GM12878 (cell line): ENCODE measurements at regions not wholly inside any gene's neighbourhood (a gene's known extent, or its start where the extent isn't known, plus 50 kb on each side); places are given as distances from the start of the nearest gene placed in this dataset.

Source experiments
- ATAC-seq: fragments of 200-7000 bp; cut with Tn5 transposase; 3 replicates; pipeline ENCODE4 v1.9.1; 2020; ENCODE audit warnings: mild to moderate bottlenecking, moderate library complexity
- BruUV-seq: library from RNA; stranded (reverse); fragments of 400-500 nt; replicated peaks from 2 replicates; lab custom pipeline; 2021; lab: Mats Ljungman, UMichigan
- CTCF ChIA-PET: fragments of 300-600 bp; sonication (Branson Sonifier 250); formaldehyde crosslinking; extraction: SDS; loops from one replicate; lab custom pipeline; 2021; ENCODE audit warnings: inconsistent platforms; lab: Yijun Ruan, JAX
- POLR2A ChIA-PET: fragments of 350-600 bp; formaldehyde crosslinking; extraction: SDS; loops from one replicate; lab custom pipeline; 2021; ENCODE audit warnings: inconsistent platforms; lab: Charles Lee
- RAD21 ChIA-PET: fragments of 300-600 bp; sonication (Branson Sonifier 250); formaldehyde crosslinking; loops from one replicate; lab custom pipeline; 2023; ENCODE audit warnings: antibody characterized with exemption; ENCODE audit not compliant: unreplicated experiment; lab: Charles Lee
- SMC1A ChIA-PET: fragments of 300-600 bp; sonication (Branson Sonifier 250); formaldehyde crosslinking; loops from one replicate; lab custom pipeline; 2023; ENCODE audit not compliant: unreplicated experiment, uncharacterized antibody; lab: Charles Lee
- DNase-seq: peaks from one replicate; pipeline ENCODE4 v3.0.0-alpha.2; 2011; ENCODE audit warnings: low read depth, low spot score
- FAIRE-seq: peaks from 3 replicates; lab custom pipeline; 2011; peaks lifted over from hg19 to GRCh38; lab: Jason Lieb, UNC
- H2AFZ ChIP-seq: 2 replicates; pipeline ENCODE4 v1.6.0; 2011; ENCODE audit warnings: low read depth, low read length, control low read depth; ENCODE audit not compliant: control insufficient read depth
- H3K27ac ChIP-seq: 2 replicates; pipeline ENCODE4 v1.5.1; 2011; ENCODE audit warnings: control low read depth; ENCODE audit not compliant: control insufficient read depth, insufficient read depth
- H3K27me3 ChIP-seq, 2 experiments: replicated peaks in 1 of 2; 2 replicates each; pipeline versions ENCODE4 v1.6.0 to v1.6.1; 2011; ENCODE audit warnings: low read length in 1 of 2; ENCODE audit not compliant: control insufficient read depth in 2 of 2, insufficient read depth in 2 of 2
- H3K36me3 ChIP-seq, 2 experiments: 2 replicates each; pipeline ENCODE4 v1.5.1; 2011; ENCODE audit warnings: low read length in 1 of 2; ENCODE audit not compliant: control insufficient read depth in 2 of 2, insufficient read depth in 2 of 2
- H3K4me1 ChIP-seq: 2 replicates; pipeline ENCODE4 v1.6.1; 2011; ENCODE audit warnings: mild to moderate bottlenecking, low read length, moderate library complexity, mixed read lengths; ENCODE audit not compliant: control insufficient read depth, insufficient read depth
- H3K4me2 ChIP-seq: 2 replicates; pipeline ENCODE4 v1.6.0; 2011; ENCODE audit warnings: control low read depth; ENCODE audit not compliant: control insufficient read depth, insufficient read depth
- H3K4me3 ChIP-seq: fragments of 200-600 bp; sonication (generic); 2 replicates; pipeline ENCODE4 v1.5.1; 2016
- H3K79me2 ChIP-seq: 2 replicates; pipeline ENCODE4 v1.6.0; 2011; ENCODE audit warnings: low read length; ENCODE audit not compliant: control insufficient read depth, insufficient read depth
- H3K9ac ChIP-seq: 2 replicates; pipeline ENCODE4 v1.8.0; 2011; ENCODE audit warnings: low read length, control low read depth, mixed read lengths; ENCODE audit not compliant: control insufficient read depth, insufficient read depth
- H3K9me3 ChIP-seq: replicated peaks from 3 replicates; pipeline ENCODE4 v1.5.1; 2011; ENCODE audit warnings: mild to moderate bottlenecking, low read length; ENCODE audit not compliant: control insufficient read depth, insufficient read depth
- H4K20me1 ChIP-seq: 2 replicates; pipeline ENCODE4 v1.6.0; 2011; ENCODE audit not compliant: control insufficient read depth, insufficient read depth
- BACH1 ChIP-seq: fragments of 450-650 bp; IDR thresholded peaks from 2 replicates; pipeline ENCODE4 v1.6.1; 2017; ENCODE audit warnings: mild to moderate bottlenecking, borderline replicate concordance
- BCL3 ChIP-seq: IDR thresholded peaks from 2 replicates; pipeline ENCODE4 v1.6.1; 2011; ENCODE audit warnings: borderline replicate concordance, low read depth, mild to moderate bottlenecking, moderate library complexity, low read length; ENCODE audit not compliant: insufficient read depth, poor library complexity, severe bottlenecking
- CBFB ChIP-seq: IDR thresholded peaks from 2 replicates; pipeline ENCODE4 v1.6.1; 2016; ENCODE audit warnings: antibody characterized with exemption, low read depth
- EED ChIP-seq: sonication (generic); IDR thresholded peaks from 2 replicates; pipeline ENCODE4 v1.6.1; 2016; ENCODE audit warnings: antibody characterized with exemption, low read depth
- FOS ChIP-seq: IDR thresholded peaks from 3 replicates; pipeline ENCODE4 v1.6.1; 2011; ENCODE audit warnings: borderline replicate concordance; ENCODE audit not compliant: insufficient read length; ENCODE audit errors: extremely low read depth
- GABPA ChIP-seq: IDR thresholded peaks from 2 replicates; pipeline ENCODE4 v1.6.1; 2014; ENCODE audit warnings: antibody characterized with exemption, low read depth, mild to moderate bottlenecking, inconsistent platforms
- KAT2A ChIP-seq: conservative IDR thresholded peaks from 2 replicates; pipeline ENCODE4 v1.6.1; 2011; ENCODE audit warnings: low read depth, low read length; ENCODE audit not compliant: control insufficient read depth
- POU2F2 ChIP-seq: IDR thresholded peaks from 3 replicates; pipeline ENCODE4 v1.6.1; 2011; ENCODE audit warnings: low read depth, mild to moderate bottlenecking, low read length, borderline replicate concordance
- RB1 ChIP-seq: fragments of 450-650 bp; formaldehyde crosslinking; IDR thresholded peaks from 2 replicates; pipeline ENCODE4 v1.6.1; 2017; ENCODE audit warnings: mild to moderate bottlenecking, borderline replicate concordance
- SMC3 ChIP-seq: IDR thresholded peaks from 2 replicates; pipeline ENCODE4 v1.6.1; 2011; ENCODE audit warnings: low read length, improper control_type of control experiment, borderline replicate concordance
- ZNF592 ChIP-seq: fragments of 450-650 bp; IDR thresholded peaks from 2 replicates; pipeline ENCODE4 v1.6.1; 2017; ENCODE audit warnings: mild to moderate bottlenecking, moderate library complexity
- ZNF622 ChIP-seq: fragments of 450-650 bp; IDR thresholded peaks from 2 replicates; pipeline ENCODE4 v1.6.1; 2017; ENCODE audit warnings: mild to moderate bottlenecking, inconsistent platforms
- WGBS: methylation state at CpG from one replicate; pipeline ENCODE4 v1.1.6; 2016; ENCODE audit warnings: low lambda C conversion rate; ENCODE audit not compliant: insufficient replicate concordance, insufficient coverage; ENCODE audit errors: missing lambda C conversion rate; 5-methylcytosine and 5-hydroxymethylcytosine counted together
- in situ Hi-C: fragments of 300-500 bp; cut with MboI; formaldehyde crosslinking; loops from 9 replicates; pipeline ENCODE4 v1.14.3; 2018; ENCODE audit warnings: mixed read lengths
- intact Hi-C: fragments of 100-400 bp; cut with micrococcal nuclease; formaldehyde crosslinking; loops from one replicate; pipeline ENCODE4 v1.14.2; 2022; ENCODE audit not compliant: unreplicated experiment

- WGBS: 1% methylated on average over 3 of the region's 3 CpGs
- ChIA-PET POLR2A (no interaction called here), CTCF (interaction anchor here (0.9 kb wide), 1 partner anchor 10 kb away, joined by 3 read pairs; no protein-coding TSS in a partner anchor), SMC1A (no interaction called here), RAD21 (no interaction called here)
- Histone ChIP-seq H3K9me3 (no peaks in the 10 kb centered on the region), H4K20me1 (no peaks in the 10 kb centered on the region), H3K36me3 (no peaks in the 10 kb centered on the region), H2AFZ (no peak overlapping the region), H3K9ac (no peak overlapping the region), H3K27me3 (no peaks in the 10 kb centered on the region), H3K4me2 (no peak overlapping the region), H3K4me1 (no peaks in the 10 kb centered on the region), H3K79me2 (no peaks in the 10 kb centered on the region), H3K4me3 (no peak overlapping the region), H3K27ac (no peak overlapping the region)
- intact Hi-C loops: no loop called here
- in situ Hi-C loops: no loop called here
- ATAC-seq: no peak
- no peak for DNase-seq
- no TSS peak for BruUV-seq
- TF ChIP-seq GABPA: no peak
- no peak for TF ChIP-seq BCL3
- TF ChIP-seq EED: no peak
- TF ChIP-seq KAT2A: no peak
- no peak for TF ChIP-seq SMC3
- TF ChIP-seq FOS: no peak
- FAIRE-seq: no peak
Observed at GRCh38 chr13:55893540-55893939, 1247.2 kb upstream of the PRR20A start.

- no peaks in the 10 kb centered on the region for H4K20me1 ChIP-seq
- no peak for DNase-seq
- intact Hi-C loops: no loop called here
- H3K79me2 ChIP-seq: no peaks in the 10 kb centered on the region
- in situ Hi-C loops: no loop called here
- RAD21 ChIA-PET: no interaction called here
- FAIRE-seq: no peak
- H3K4me2 ChIP-seq: no peak overlapping the region
- POLR2A ChIA-PET: no interaction called here
- H2AFZ ChIP-seq: no peak overlapping the region
- ATAC-seq: no peak
- CTCF ChIA-PET: no interaction called here
- no peaks in the 10 kb centered on the region for H3K27me3 ChIP-seq
- TF ChIP-seq ZNF592 (no peak), CBFB (no peak), BACH1 (no peak), POU2F2 (no peak), RB1 (no peak), ZNF622 (no peak)
- TF ChIP-seq, all 136 proteins: peak for 0
- no TSS peak for BruUV-seq
- 14% methylated on average over 5 of the region's 5 CpGs for WGBS
- no peak overlapping the region for H3K4me3 ChIP-seq
- no peaks in the 10 kb centered on the region for H3K9me3 ChIP-seq
- SMC1A ChIA-PET: no interaction called here
- H3K9ac ChIP-seq: no peak overlapping the region
- H3K27ac ChIP-seq: no peak overlapping the region
- no peaks in the 10 kb centered on the region for H3K4me1 ChIP-seq
- H3K36me3 ChIP-seq: no peaks in the 10 kb centered on the region
Observed at GRCh38 chr13:55937180-55937579, 1203.5 kb upstream of the PRR20A start.
